Neural progenitor cell (in vitro differentiated cells): ENCODE measurements at regions not wholly inside any gene's neighbourhood (a gene's known extent, or its start where the extent isn't known, plus 50 kb on each side); places are given as distances from the start of the nearest gene placed in this dataset.

Experiments
- CTCF ChIP-seq: fragments of 200-600 bp; sonication (generic); IDR thresholded peaks from 2 replicates; pipeline ENCODE4 v1.5.1; 2017; ENCODE audit warnings: antibody characterized with exemption, mild to moderate bottlenecking
- EZH2 ChIP-seq: fragments of 200-600 bp; sonication (generic); IDR thresholded peaks from 2 replicates; pipeline ENCODE4 v1.6.1; 2017; ENCODE audit warnings: antibody characterized with exemption, mild to moderate bottlenecking, moderate library complexity
- EZH2phosphoT487 ChIP-seq: fragments of 200-600 bp; sonication (generic); IDR thresholded peaks from 2 replicates; pipeline ENCODE4 v1.6.1; 2017; ENCODE audit warnings: antibody characterized with exemption

GRCh38 chr18:78650926-78651325, 328.7 kb upstream of the SALL3 start:
- TF ChIP-seq CTCF (no peak), EZH2 (no peak), EZH2phosphoT487 (no peak)
